ENCODE measurements at regions not wholly inside any gene's neighbourhood (a gene's known extent, or its start where the extent isn't known, plus 50 kb on each side); places are given as distances from the start of the nearest gene placed in this dataset.

DNA sequence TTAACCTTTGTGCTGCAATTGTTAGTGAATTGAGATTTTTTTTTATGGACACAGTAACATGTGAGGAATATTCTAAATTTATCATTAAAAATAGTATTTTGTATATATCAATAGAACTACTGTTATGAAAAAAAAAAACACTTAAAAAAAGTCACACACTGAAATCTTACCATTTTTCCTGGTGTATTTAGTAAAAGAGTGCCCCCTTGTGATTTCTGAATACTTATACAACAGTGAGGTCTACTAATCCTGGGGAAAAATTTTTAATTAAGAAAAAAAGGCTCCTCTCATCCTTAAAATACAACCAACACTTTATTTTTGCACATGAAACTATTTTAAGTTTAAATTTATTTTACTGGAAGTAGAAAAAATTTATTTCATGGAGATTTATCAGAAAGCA lies 56.4 kb upstream of the SPOCK3 start:
- no peak for DNase-seq

DNA sequence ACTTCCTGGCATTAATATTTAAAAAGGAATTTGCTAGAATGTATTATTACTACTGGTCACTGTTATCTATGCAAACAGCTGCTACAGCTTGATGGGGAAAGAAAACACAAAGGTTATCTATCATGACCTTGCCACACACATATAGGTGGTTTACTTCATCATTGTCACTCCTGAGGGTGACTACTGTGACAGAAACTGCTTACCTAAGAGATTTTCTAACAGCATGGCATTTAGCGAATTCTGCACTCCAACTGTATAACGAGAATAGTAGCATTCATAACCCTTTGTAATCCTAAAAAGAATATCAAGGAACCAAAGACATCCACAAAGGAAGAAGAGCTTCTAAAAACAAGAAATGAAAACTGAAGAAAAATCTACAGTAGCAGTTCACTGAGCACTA lies 74.6 kb upstream of the SPOCK3 start:
- no peak for DNase-seq

DNA sequence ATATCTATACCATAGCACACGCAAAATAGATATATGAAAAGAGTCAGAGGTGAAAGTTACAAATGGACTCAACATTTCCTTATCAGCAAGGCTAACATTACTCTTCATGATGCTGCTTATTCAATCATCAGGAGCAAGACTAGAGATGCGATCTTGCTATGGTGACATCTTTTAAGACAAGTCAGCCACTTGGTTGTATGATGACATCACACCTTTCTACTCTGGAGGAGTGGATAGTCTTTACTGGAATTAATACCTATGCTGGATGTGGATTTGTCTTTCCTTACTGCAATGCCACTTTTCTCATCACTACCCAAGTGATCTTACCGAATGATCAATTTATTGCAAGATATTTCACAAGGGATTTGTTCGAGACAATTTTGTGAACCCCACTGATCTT lies 87.0 kb upstream of the SPOCK3 start:
- no peak for DNase-seq

DNA sequence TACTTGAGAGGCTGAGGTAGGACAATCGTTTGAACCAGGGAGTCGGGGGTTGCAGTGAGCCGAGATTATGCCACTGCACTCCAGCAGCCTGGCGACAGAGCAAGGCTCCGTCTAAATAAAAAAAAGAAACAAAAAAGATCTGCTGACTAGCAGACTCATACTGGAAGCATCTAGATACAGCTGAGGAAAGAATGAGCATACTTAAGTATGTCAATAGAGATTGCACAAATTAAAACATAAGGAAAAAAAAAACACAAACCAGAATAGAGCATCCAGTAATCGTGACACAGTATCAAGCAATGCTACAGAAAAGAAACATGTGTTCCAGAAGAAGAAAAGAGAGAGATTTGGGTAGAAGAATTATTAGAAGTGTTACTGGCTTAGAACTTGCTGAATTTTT lies 105.5 kb upstream of the SPOCK3 start:
- DNase-seq, result no peak

DNA sequence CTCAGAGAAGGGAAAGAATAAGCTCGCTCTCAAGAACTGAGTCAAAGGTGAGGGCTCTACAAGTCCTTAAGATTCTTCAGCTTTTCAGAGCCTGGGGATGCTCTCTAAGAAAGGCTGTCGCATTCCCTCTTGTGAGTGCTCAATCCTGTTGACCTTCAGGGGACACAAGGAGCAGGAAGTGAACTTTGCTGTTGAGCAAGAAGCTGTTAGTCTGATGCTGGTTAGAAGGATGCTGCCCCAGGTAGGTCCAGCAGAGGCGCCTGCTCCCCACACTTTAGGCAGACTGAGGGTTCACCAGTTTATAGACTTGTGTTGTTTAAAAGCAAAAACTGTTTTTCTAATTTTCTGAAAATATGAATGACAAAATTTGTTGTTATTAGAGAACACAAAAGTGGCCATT lies 125.4 kb upstream of the SPOCK3 start:
- DNase-seq, result no peak

DNA sequence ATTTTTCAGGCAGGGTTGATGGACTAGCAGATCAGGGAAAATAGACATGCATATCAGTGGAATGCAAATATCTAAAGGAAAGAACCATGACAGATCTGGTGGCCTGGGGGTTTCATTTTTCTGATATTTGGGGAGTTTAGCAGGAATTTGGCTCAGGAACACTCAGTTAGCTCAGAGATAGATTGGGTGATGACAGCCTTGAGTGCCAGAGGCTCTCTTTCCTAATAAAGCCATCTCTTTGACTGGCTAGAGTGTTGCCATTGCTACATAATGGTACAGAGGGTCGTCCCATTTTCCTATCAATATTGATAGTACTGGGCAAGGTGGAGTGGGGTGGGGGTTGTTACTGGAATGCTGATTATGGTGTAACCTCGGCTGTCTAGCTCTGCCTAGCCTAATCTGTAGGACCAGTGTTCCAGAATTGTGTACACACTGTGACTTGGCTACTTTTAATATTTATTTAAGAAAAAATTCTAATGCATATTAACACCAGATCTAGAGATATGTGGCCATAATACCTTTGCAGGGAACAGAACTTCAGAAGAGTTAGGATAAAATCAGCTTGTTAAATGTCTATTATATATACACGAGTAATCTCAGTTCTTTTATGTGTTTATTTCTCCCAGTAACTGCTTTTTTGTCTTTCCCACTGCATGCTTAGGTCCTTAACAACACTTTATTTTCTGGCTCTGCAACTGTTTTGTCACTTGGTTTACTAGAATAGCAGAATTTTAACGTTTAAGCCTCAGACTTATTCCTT lies 145.0 kb upstream of the SPOCK3 start:
- DNase-seq, result no peak

DNA sequence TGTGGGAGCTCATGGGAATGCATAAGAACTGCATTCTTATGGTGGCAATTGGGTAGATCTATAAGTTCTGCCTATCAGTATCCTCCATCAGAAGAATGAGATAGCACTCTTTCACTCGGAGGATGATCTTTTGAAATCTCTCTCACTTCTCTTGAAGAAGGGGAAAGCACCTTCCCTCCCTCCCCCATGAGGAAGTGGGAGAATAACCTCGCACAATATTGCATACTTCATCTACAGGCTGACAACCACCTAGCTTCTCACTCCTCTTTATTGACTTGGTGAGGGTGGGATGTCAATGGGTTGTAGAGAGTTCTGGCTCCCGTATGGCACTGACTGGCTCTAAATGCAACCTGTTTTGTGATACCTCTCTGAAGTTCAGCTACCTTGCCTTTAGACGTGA lies 146.7 kb upstream of the SPOCK3 start:
- DNase-seq, result no peak

DNA sequence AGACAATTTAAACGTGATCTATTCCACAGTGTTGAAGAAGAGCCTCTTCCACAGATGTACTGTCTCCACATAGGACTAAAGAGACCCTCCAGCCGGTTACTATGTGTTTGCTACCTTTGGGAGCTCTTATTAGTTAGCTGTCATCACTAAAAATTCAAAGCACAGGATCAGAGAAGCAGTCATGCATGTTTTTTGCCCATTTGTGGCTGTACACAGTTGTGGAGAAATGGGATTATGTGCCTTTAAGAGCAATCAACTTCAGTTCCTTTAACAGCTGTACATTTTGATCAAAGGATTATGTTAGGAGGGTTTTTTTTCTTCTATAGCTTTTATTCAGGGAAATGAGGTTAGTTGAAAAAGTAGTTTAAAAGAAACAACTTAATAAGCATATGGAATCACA lies 149.0 kb upstream of the SPOCK3 start:
- no peak for DNase-seq

DNA sequence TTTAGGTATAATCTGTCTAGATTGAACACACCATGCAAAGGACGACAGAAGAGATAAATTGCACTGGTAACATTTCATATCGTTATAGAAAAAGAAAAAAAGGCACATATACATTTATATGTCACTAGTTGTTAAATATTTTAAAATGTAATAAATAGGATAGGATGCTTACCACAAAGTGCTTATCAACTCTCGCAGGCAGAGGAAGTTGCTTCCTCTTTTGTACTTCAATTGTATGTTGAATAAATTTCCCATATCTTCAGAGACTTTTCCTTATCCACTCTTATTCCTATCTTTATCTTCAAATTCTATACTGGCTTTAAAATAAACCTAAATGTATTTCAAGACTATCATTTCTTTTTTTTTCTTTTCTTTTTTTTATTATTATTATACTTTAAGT lies 163.3 kb upstream of the SPOCK3 start:
- DNase-seq, result no peak

DNA sequence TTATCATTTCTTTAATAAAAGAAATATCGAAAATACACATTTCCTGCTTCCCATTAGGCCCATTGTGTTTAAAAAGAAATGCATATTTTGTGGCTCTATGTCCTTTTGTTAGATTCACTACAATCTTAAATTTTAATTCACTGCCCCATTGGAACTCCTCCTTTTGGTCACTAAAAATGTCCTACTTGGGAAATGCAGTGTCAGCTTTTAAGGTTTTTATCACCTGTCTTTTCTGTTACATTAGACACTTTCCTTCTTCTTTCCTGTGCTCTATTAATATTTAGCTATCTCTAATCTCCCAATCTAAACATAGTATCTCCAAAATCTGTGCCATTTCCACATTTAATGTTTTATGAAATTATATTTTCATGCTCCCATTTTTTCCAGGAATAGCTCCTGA lies 164.9 kb upstream of the SPOCK3 start:
- no peak for DNase-seq

DNA sequence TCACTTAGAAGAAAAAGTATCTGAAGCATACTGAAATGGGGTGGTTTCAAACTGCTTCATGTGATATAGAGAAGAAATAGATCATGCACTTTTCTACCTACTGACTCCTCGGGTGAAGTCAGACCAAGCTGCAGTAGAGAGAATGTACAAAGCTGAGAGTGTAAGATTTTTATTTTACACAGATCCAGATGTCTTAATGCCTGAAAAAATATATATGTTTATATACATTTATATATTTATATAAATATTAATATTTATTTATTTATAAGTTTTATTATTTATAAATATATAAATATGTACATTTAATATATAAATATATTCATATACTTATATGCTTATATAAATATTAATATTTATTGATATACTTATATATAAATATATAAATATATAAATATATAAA lies 171.9 kb upstream of the SPOCK3 start:
- DNase-seq, result no peak

DNA sequence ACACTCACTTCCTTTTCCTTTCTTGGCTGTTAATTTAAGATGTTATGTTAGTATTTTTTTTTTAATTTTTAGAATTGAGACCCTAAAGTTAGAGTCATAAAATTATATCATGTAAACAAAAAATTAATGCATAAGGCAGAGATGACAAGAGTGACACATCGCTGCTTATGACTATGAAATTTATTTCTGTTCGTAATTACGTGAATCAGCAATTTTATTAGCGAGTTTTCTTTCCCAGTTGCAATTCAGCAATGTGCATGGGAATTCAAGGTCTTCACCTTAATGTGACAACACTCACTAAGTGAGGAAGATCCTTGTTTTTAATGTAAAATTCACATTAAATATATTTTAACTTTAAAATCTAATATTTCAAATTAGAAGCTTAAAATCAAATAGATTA lies 181.2 kb upstream of the SPOCK3 start:
- DNase-seq, result no peak

DNA sequence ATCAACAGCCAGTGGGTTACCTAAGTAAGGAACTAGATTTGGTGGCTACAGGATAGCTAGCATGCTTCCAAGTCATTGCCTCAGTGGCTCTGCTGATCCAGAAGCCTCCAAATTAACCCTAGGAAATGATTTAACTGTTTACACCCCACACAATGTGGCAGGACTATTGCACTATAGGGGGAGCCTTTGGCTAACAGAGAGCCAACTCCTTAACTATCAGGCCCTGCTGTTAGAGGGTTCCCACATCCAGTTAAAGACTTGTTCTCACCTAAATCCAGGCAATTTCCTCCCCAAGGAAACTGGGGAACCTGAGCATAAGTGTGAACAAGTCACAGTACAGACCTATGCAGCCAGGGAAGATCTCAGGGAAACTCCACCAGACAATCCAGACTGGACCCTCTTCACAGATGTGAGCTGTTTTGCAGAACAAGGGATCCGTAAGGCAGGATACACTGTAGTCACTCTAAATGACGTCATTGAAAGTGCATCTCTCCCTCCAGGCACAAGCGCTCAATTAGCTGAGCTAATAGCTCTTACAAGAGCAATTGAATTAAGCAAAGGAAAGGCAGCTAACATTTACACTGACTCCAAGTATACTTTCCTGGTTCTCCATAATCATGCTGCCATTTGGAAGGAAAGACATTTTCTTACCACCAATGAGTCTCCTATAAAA lies 185.3 kb upstream of the SPOCK3 start:
- DNase-seq, result no peak

DNA sequence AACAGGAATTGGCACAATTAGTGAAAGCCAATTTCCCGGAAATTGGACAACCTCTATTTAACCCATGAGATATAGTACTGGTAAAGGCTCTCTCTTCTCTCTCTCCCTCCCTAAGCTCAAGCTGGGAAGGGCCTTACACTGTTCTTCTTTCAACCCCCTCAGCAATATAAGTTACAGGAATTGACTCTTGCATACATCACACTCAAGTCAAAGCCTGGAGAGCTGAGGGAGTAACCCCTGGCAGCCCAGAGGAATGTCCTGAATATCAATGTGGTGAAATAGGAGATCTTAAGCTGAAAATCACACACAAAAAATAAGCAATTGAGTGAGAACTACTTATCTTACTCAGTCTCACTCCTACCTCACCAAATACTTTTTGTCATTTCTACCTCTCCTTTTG lies 186.9 kb upstream of the SPOCK3 start:
- DNase-seq, result no peak

DNA sequence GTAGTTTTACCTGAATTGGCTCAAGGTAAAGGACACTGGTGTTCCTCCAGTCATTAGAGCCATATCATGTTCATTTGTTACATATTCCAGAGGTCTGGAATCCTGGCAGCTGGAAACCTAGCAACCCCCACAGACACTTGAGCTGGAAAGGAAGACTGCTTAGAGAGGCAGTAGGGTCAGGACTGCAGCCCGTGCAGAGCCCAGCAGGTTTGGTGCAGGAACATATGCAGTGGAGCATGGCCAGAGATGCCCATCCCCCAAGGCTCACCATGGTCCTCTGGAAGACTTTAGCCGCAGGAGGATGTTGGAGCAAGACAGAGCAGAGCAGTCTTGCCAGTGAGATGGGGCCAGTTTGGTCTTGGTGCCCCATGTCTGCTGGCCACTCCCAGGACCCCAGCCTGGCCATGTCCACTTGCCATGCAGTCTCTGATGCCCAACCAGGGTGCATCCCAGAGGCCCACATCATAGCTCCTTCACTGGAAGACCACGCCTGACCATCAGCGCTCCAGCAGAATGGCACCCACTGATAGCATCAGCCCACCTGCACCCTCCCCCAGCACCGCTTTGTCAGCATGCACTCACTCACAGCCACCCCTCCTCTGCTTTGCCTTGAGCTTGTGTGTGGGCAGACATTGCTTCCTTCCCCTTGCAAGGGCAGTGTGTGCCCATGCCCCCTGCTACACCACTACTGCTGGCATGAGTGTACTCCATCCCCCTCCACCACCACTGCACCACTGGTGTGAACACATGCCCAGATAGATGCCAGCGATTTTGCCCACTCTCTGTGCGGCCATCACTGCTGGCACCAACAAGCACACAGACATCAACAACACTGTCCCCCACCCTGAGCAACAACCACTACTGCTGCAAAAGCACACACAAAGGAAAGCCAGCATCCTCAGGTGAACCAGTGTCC lies 190.3 kb upstream of the SPOCK3 start:
- DNase-seq, result no peak

DNA sequence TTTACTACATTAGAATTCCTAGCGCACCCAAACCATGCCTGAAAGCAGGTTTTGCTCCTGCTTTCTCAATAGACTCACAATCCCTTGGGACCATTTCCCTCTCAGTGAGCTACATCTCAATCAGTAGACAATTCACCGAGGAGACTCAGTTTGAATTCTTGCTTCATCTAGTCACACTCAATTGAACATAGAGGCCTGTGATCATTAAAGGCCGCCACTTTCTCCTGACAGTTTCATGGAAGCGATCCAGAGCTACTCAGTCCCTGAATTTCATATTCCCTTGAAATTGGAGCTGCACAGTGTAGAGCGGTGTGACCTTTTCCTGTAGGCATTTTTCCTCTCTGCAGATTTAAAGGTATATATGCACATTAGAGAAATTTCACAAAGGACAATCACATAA lies 193.9 kb upstream of the SPOCK3 start:
- DNase-seq, result no peak

DNA sequence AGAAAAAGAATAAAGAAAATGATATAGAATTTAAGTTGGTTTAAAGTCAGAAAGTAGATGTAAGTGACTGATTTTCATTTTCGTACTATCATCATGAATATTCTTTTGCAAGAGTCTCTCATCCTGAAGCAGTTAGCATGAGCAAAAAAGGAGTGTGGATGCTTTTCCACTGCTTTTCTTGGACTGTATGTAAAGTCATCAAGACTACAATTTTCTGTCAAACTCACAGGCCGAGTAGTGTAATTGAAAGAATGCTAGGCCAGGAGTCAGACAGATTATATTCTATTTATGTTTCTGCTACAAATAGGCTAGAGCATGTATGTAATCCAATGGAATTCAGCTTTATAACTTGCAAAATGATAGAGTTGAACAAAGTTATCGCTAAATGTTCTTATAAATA lies 197.1 kb upstream of the SPOCK3 start:
- no peak for DNase-seq

DNA sequence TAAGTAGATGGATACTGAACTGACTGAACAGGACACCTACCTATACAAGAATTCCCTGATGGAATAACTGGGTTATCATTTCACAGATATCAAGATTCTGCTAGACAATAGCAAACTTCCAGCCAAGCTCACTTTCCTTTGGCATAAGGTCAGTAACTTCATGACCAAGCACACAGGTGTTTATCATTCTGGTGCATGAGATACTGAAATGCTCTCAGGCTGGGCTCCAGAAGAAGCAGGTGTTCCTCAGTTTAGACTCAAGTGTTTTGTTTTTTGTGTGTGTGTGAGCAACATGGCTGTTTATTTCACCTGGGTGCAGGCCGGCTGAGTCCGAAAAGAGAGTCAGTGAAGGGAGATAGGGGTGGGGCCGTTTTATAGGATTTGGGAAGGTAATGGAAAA lies 201.5 kb upstream of the SPOCK3 start:
- no peak for DNase-seq

DNA sequence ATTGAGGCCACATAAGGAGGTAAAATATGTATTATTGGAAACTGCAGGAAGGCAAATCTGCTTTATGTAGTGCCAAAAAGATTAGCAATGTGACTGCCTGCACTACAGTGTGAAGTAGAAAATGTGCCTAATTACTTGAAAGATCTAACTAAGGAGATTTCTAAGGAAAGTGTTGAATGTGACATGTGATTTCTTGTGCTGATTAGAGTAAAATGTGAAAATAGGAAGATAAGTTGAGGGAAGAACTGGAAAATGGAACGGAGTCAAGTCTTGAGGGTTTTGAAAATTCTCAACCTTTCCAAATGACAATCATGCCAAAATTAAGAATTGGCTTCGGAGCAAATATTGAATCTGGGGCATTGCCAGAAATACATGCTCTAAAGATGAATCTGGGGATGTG lies 209.5 kb upstream of the SPOCK3 start:
- DNase-seq, result no peak

DNA sequence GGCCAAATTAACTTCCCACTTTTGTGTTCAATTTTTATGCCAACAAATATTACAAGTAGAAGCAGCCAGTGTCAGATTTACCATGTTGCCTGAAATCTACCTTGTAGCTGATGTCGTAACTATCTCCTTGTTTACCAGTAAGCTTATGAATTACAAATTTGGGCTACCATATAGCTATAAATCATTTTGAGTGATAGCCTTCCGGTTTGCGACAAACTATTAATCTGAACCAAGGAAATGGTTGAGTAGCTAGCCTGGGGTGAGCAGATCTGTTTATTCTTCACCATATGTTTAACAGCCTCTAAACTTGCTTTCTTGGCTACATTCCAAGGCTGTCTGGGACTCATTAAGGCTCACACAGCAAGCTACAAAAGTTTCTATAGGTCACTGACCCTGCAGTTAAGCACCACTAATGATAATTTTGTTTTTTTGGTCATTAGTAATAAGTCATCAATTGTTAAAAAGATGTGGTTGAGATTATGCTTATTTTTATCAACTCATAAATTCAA lies 218.7 kb upstream of the SPOCK3 start:
- no peak for DNase-seq

DNA sequence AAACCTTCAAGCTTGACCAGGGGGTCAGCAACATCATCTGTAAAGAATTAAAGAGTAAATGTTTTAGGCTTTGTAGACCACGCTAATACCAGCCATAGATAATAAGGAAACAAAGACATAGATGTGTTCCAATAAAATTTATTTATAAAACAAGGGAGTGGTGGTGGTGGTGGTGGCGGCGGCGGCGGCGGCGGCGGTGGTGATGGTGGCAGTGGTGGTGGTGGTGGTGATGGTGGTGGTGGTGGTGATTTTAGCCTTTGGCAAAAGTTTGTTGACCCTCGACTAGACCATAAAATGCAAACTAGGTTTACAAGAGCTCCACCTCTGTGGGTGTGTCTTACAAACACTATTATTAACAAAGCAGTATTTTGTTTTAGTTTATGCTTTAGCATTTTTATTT lies 222.3 kb upstream of the SPOCK3 start:
- no peak for DNase-seq

DNA sequence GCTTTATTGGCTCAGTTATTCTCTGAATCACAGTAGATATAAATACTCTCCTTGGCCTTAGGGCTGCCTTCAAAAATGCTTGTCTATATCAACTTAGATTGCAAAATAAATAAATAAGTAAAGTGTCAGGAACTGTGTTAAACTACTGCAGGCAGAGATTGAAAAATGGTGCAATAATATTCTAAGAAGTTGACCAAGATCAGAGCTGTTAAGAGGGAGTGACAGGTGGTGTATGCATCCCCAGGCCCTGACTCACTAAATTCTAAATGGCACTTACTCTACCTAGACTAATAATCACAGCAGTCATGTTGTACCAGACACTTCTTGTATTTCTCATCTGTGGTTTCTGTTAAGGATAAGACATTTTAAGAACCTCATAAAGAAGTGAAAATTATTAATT lies 235.1 kb upstream of the SPOCK3 start:
- no peak for DNase-seq

DNA sequence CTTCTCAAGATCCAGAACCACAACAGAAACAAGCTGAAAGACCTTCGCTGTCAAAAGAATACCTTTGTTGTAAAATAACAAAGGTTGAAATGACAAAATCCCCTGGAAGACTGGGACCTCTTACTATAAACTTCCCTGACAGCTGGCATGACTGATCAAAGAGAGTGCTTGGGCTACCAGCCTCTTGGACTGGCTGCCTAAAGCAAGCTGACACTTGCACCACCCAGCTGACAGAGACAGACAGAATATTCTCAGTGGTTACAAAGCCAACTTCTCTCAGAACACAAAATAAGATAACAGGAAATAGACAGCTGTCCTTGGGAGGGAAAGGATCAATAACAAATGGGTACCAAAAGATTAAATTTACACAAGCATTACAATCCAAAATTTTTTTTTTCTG lies 241.7 kb upstream of the SPOCK3 start:
- DNase-seq, result no peak

DNA sequence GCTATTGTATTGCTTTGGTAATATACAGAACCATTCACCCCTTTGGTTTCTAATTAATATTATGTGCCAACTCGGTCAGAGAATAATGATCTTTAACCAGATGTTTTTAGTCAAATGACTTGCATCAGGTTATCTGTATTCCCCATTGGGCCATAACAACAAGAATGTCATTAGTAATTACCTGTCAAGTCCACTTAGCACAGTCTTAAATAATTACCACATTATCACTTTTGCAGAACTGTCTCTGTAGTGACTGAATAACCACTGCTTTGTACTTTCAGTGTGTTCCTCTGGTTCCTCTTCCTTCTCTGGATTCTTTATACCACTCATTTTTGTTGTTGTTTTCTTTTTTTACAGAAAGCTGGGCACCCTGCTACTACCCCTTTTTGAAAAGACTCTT lies 257.7 kb upstream of the SPOCK3 start:
- no peak for DNase-seq
